ENCODE measurements at regions not wholly inside any gene's neighbourhood (a gene's known extent, or its start where the extent isn't known, plus 50 kb on each side); places are given as distances from the start of the nearest gene placed in this dataset.

DNA sequence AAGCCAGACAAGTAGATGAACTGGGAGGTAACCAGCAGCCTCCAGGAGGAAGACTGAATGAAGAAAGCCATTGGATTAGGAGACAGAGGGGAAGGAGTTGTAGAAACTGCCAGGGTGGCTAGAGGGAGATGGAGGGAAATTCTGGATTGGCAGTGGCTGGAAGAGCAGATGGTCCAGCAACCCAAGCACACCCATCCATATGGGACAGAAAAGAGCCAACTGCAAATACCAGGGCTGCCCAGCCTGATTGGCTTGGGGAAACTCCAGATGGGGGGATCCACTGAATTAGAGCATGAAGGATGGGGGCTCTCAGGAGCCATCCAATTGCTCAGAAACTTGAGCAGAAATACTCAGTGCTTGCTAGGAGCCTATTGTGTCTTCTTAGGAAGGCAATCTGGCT, 173.5 kb upstream of the EPB41L3 start:
- TF ChIP-seq, protein P1, sequence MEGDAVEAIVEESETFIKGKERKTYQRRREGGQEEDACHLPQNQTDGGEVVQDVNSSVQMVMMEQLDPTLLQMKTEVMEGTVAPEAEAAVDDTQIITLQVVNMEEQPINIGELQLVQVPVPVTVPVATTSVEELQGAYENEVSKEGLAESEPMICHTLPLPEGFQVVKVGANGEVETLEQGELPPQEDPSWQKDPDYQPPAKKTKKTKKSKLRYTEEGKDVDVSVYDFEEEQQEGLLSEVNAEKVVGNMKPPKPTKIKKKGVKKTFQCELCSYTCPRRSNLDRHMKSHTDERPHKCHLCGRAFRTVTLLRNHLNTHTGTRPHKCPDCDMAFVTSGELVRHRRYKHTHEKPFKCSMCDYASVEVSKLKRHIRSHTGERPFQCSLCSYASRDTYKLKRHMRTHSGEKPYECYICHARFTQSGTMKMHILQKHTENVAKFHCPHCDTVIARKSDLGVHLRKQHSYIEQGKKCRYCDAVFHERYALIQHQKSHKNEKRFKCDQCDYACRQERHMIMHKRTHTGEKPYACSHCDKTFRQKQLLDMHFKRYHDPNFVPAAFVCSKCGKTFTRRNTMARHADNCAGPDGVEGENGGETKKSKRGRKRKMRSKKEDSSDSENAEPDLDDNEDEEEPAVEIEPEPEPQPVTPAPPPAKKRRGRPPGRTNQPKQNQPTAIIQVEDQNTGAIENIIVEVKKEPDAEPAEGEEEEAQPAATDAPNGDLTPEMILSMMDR (IDR thresholded peaks at IDR 0.05; ENCODE audit: unreplicated experiment), result no peak
- Mint-ChIP-seq H3K9me3 (ENCODE audit: unreplicated experiment) (no peaks in the 10 kb centered on the region), H3K27ac (ENCODE audit: unreplicated experiment) (no peak overlapping the region), H3K36me3 (ENCODE audit: low read depth, unreplicated experiment) (no peaks in the 10 kb centered on the region), H3K4me3 (ENCODE audit: unreplicated experiment) (no peak overlapping the region), H3K27me3 (ENCODE audit: unreplicated experiment) (no peaks in the 10 kb centered on the region), H3K4me1 (ENCODE audit: unreplicated experiment) (no peaks in the 10 kb centered on the region)
- no peak for DNase-seq (ENCODE audit: low spot score)

DNA sequence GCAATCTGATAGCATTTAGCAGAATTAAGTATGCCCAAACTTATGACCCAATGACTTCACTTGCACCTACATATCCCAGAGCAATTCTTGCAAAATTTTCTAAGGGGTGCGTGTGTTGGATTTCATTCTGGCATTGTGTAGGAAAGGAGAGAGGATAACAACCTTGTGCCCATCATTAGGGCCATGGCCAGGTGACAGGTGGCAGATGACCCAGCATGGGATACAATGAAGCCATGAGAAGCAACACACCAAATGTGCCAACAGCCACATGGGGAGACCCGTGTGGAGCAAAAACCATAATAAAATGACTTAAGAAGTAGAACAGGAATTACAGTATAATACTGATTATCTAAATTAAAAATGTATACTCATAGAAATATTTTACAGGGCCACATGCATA, 166.9 kb upstream of the EPB41L3 start:
- Mint-ChIP-seq H3K4me3 (ENCODE audit: unreplicated experiment) (no peak overlapping the region), H3K9me3 (ENCODE audit: unreplicated experiment) (no peaks in the 10 kb centered on the region), H3K36me3 (ENCODE audit: low read depth, unreplicated experiment) (no peaks in the 10 kb centered on the region), H3K4me1 (ENCODE audit: unreplicated experiment) (no peaks in the 10 kb centered on the region), H3K27me3 (ENCODE audit: unreplicated experiment) (no peaks in the 10 kb centered on the region), H3K27ac (ENCODE audit: unreplicated experiment) (no peak overlapping the region)
- DNase-seq (ENCODE audit: low spot score), result no peak
- TF ChIP-seq, protein P1 (IDR thresholded peaks at IDR 0.05; ENCODE audit: unreplicated experiment), result no peak

DNA sequence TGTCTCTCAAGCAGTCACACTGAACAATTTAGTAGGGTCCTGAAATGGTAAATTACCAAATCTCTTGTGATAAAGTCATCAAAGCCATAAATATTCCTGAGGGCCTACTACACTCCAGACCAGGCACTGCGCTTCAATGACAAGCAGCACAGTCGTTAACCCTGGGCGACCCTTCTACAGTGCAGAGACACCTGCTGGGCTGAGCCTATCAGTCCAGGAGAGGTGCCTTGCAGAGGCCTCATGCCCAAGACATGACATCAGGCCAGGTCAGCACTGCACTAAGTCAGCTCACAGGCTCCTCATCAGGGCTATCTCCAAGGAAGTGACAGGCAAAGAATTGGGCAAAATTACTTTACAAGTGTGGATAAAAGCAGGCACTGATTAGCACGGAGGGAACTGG, 166.4 kb upstream of the EPB41L3 start:
- Mint-ChIP-seq H3K4me3 (ENCODE audit: unreplicated experiment) (no peak overlapping the region), H3K9me3 (ENCODE audit: unreplicated experiment) (no peaks in the 10 kb centered on the region), H3K36me3 (ENCODE audit: low read depth, unreplicated experiment) (no peaks in the 10 kb centered on the region), H3K27me3 (ENCODE audit: unreplicated experiment) (no peaks in the 10 kb centered on the region), H3K27ac (ENCODE audit: unreplicated experiment) (no peak overlapping the region), H3K4me1 (ENCODE audit: unreplicated experiment) (no peaks in the 10 kb centered on the region)
- TF ChIP-seq, protein P1 (IDR thresholded peaks at IDR 0.05; ENCODE audit: unreplicated experiment), result no peak
- no peak for DNase-seq (ENCODE audit: low spot score)

DNA sequence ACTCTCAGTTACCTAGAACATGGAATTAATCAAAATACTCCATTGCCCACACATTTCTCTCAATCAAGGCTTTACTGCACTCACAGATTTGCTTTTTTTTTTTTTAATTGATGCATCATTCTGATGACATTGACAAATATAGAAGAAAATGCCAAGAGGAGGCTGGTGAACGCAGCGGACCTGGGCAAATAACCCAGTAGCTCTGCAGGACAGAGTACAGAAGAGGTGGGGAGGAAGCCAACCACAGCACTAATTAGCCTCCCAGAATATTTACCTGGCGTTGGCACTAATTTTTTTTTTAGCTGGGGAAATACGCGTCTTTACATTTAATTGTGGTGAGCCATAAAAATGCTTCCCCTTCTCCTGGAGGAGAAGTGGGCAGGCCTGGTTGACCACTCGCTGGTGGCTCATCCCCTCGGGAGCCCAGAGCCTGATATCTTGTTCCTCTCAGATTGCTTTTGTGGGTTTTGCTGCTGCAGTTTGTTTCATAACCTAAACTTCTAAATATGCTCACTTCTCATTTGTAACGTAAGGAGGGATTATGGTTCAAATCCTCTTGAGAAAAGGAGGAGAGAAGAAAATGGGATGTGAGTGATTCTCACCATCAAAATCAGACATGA, 165.8 kb upstream of the EPB41L3 start:
- no peaks in the 10 kb centered on the region for H3K4me1 Mint-ChIP-seq (ENCODE audit: unreplicated experiment)
- no peak overlapping the region for H3K27ac Mint-ChIP-seq (ENCODE audit: unreplicated experiment)
- H3K4me3 Mint-ChIP-seq (ENCODE audit: unreplicated experiment), result no peak overlapping the region
- DNase-seq (ENCODE audit: low spot score), result no peak
- TF ChIP-seq, protein P1 (IDR thresholded peaks at IDR 0.05; ENCODE audit: unreplicated experiment), result no peak
- no peaks in the 10 kb centered on the region for H3K9me3 Mint-ChIP-seq (ENCODE audit: unreplicated experiment)
- no peaks in the 10 kb centered on the region for H3K27me3 Mint-ChIP-seq (ENCODE audit: unreplicated experiment)
- no peaks in the 10 kb centered on the region for H3K36me3 Mint-ChIP-seq (ENCODE audit: low read depth, unreplicated experiment)

DNA sequence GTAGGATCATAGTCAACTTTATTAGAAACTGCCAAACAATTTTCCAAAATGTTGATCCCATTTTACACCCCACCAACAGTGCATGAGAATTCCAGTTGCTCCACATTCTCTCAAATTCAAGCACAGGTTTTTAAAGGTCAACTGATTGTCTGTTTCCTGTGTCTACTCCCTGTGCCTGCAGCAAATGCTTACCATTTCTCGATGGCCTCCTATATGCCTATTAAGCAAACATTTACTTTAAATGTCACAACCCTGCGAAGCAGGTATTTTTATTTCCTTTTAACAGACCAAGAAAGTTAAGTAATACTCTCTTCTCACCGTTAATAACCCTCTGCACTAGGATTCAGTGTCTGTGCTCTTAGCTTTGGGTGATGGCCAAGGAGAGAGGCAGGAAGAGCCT, 163.8 kb upstream of the EPB41L3 start:
- Mint-ChIP-seq H3K27ac (ENCODE audit: unreplicated experiment) (no peak overlapping the region), H3K9me3 (ENCODE audit: unreplicated experiment) (no peaks in the 10 kb centered on the region), H3K27me3 (ENCODE audit: unreplicated experiment) (no peaks in the 10 kb centered on the region), H3K4me1 (ENCODE audit: unreplicated experiment) (no peaks in the 10 kb centered on the region), H3K36me3 (ENCODE audit: low read depth, unreplicated experiment) (no peaks in the 10 kb centered on the region), H3K4me3 (ENCODE audit: unreplicated experiment) (no peak overlapping the region)
- no peak for DNase-seq (ENCODE audit: low spot score)
- TF ChIP-seq, protein P1 (IDR thresholded peaks at IDR 0.05; ENCODE audit: unreplicated experiment), result no peak
